Hematopoietic multipotent progenitor cell treated with erythropoietin and hydrocortisone succinate and interleukin-3 and kit ligand, for 15 days (in vitro differentiated cells): ENCODE measurements at regions not wholly inside any gene's neighbourhood (a gene's known extent, or its start where the extent isn't known, plus 50 kb on each side); places are given as distances from the start of the nearest gene placed in this dataset.
"Not testable (repeated sequence)": the region's sequence is repeated elsewhere in the genome, so short reads cannot be mapped to it uniquely, and the experiment has no call there.

Source experiments
- DNase-seq: peaks from one replicate; pipeline ENCODE4 v3.0.0-alpha.2; 2015; ENCODE audit warnings: low spot score

GRCh38 chr5:92390657-92391056, 1007.5 kb upstream of the ARRDC3 start:
- DNase-seq: no peak

GRCh38 chr5:92380069-92380770, 997.1 kb upstream of the ARRDC3 start:
- no peak for DNase-seq

GRCh38 chr5:92378966-92379611, 996.0 kb upstream of the ARRDC3 start:
- no peak for DNase-seq

- no peak for DNase-seq
Observed at GRCh38 chr5:92374859-92375258, 991.7 kb upstream of the ARRDC3 start.

GRCh38 chr5:92372766-92373165, 989.6 kb upstream of the ARRDC3 start:
- DNase-seq: no peak

GRCh38 chr5:92371889-92372235, 988.7 kb upstream of the ARRDC3 start:
- DNase-seq: no peak

GRCh38 chr5:92371171-92371888, 988.2 kb upstream of the ARRDC3 start:
- no peak for DNase-seq

GRCh38 chr5:92370032-92370431, 986.9 kb upstream of the ARRDC3 start:
- DNase-seq: no peak

- no peak for DNase-seq
Observed at GRCh38 chr5:92369587-92369986, 986.5 kb upstream of the ARRDC3 start.

GRCh38 chr5:92364986-92365550, 982.0 kb upstream of the ARRDC3 start:
- DNase-seq: no peak

- no peak for DNase-seq
Observed at GRCh38 chr5:92353107-92354030, 970.3 kb upstream of the ARRDC3 start.

- DNase-seq: no peak
Observed at GRCh38 chr5:92337772-92338234, 954.7 kb upstream of the ARRDC3 start.

- no peak for DNase-seq
Observed at GRCh38 chr5:92332039-92332438, 948.9 kb upstream of the ARRDC3 start.

- DNase-seq: no peak
Observed at GRCh38 chr5:92330365-92330764, 947.2 kb upstream of the ARRDC3 start.

- DNase-seq: no peak
Observed at GRCh38 chr5:92329759-92330158, 946.6 kb upstream of the ARRDC3 start.

- DNase-seq: no peak
Observed at GRCh38 chr5:92328584-92329259, 945.6 kb upstream of the ARRDC3 start.

GRCh38 chr5:92320446-92320845, 937.3 kb upstream of the ARRDC3 start:
- DNase-seq: no peak

- no peak for DNase-seq
Observed at GRCh38 chr5:92313385-92313784, 930.3 kb upstream of the ARRDC3 start.

GRCh38 chr5:92309336-92309991, 926.3 kb upstream of the ARRDC3 start:
- no peak for DNase-seq

- no peak for DNase-seq
Observed at GRCh38 chr5:92308679-92309078, 925.6 kb upstream of the ARRDC3 start.

GRCh38 chr5:92302356-92302755, 919.2 kb upstream of the ARRDC3 start:
- not testable (repeated sequence) for DNase-seq
